Activated CD4-positive, alpha-beta T cell treated with anti-CD3 and anti-CD28 coated beads, Interleukin-2, amount 50 U/mL, for 24 hours (primary cell): ENCODE measurements at regions not wholly inside any gene's neighbourhood (a gene's known extent, or its start where the extent isn't known, plus 50 kb on each side); places are given as distances from the start of the nearest gene placed in this dataset.

ENCODE experiments used
- DNase-seq, 2 donors: peaks; one replicate each; pipeline ENCODE4 v3.0.0-alpha.2; 2020; ENCODE audit warnings: low read depth in 1 of 2, low spot score in 1 of 2

DNA sequence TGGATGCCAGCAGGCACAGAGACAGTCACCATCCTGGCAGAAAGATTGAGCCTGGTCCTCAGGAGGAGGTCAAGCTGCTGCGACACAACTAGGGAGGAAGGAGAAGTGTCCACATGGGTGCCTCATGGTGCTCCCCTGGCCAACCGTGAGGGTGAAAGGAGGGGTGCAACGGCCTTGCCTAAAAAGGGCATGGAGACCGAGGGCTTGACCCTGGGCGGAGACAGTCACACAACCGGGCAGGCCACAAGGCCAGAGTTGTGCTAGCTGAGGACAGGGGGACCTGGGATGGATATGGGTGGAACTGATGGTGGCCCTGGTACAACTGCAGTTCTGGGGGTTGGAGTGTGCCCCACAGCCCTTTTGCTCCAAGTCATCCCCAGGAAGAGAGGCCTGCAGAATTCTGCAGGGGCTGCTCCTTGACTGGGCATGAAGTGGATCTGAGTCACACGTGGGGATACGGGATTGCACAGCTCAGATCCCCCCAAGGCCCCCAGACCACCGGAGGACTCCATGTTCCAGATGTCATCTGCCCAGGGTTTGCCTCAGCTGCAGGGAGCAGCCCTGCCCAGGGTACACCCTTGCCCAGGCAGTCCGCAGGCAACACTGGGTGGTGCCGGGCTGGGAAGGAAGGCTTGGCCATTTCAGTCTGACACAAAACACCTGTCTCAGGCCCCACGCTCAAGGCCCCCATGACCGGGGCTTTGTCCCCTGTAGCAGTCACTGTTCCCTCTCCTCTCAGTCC lies 602.3 kb upstream of the MGMT start:
- DNase-seq = no peak

DNA sequence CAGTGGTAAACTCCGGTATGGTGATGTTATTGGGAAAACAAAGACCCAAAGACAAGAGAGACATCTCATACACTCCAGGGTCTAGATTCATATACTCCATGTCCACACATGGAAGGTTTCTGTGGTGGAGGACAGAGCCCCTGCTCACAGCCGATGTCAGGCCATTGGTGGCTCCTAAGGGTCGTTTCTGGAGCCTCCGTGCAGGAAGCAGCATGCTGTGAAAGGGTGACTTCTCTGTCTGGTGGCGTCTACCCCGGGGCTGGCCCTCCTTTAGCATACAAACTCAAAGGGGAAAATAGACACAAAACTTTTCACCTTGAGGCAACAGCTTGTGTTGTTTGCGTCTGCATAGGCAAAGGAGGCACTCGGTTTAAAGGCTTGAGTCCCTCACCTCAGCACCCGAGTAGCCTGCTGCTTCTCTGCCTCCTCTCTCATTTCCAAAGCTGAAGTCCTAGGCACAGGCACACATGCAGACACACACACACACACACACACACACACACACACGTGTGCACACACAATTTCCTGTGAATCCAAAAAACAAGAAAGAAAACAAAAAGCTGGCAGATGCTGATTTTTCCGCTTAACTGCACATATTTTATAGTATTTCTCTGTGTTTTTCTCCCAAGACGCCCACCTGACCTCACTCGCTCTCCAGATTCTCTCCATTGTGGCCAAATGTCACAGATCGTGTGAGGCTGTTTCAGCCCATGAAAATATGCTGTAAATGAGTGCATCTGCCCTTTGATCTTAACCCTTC lies 601.4 kb upstream of the MGMT start:
- no peak for DNase-seq

DNA sequence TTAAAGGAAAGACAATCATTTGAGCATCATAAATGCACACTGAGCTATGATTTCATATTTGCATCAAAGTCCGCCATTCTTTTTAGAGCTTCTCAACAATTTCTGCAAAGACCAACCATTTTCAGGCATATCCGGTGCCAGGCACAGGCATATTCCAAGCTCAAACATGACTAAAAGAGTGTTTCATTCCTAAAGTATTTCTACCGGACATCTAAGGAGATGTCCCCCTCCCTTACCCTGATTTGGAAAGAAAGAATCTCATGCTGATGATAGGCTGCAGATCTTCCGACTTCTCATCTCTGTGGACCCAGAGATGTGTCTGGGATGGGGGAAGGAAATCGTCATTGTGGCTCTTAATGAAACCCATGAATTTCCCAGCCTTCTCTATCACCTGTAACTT lies 600.5 kb upstream of the MGMT start:
- no peak for DNase-seq

- DNase-seq = no peak
These were observed 599.8 kb upstream of the MGMT start for GRCh38 chr10:128867210-128867609.

DNA sequence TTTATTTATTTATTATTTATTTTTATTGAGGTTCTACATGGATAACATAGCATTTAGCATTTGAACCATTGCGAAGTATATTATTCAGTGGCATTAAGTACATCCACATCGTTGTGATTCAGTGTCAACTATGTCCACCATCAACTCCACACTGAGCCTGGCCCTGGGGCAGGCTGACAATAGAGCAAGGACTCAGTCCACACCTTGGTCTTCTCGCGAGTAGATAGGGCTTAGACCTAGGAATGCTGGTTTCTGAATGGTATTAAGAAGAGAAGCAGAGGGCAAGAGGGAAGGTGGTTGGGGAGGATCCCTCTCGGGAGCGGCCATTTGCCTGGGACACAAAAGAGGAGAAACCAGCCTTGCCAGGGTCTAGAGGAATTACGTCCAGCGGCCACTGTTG lies 599.2 kb upstream of the MGMT start:
- no peak for DNase-seq

GRCh38 chr10:128868481-128868880 lies 598.6 kb upstream of the MGMT start:
- no peak for DNase-seq

- no peak for DNase-seq
These were observed 597.8 kb upstream of the MGMT start for GRCh38 chr10:128869101-128869749.

DNA sequence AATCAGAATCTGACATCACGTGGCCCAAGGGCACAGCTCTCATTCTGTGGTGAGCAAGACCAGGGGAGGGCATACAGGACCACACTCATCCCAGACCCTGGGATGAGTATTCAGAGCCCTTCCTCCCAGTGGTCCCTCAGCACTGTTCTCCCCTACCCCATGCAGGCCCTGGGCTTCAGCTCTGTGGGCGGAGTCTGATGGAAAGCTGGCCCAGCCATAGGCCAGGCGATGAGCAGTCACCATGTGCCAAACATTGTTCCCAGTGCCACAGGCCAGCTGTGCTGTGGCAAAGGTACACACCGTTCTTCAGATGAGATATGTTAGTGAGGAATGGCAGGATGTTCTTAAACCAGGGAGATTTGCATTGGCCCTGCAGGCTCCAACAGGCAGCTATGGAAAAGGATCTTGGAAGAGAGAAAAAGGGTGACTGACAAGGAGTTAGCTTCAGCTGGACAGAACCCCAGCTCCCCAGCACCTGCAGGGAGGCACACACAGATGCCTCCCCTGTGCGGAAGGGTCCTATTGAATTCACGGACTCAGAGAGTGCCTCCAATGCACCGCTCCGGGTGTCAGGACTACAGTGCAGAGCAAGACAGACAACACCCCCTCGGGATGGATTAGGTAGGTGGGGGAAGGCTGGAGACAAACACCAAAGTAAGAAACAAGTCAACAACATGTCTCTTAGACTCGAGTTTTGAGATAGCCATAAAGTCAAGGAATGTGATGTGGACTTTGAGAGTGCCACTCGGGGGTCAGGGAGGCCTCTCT lies 596.0 kb upstream of the MGMT start:
- DNase-seq = no peak

DNA sequence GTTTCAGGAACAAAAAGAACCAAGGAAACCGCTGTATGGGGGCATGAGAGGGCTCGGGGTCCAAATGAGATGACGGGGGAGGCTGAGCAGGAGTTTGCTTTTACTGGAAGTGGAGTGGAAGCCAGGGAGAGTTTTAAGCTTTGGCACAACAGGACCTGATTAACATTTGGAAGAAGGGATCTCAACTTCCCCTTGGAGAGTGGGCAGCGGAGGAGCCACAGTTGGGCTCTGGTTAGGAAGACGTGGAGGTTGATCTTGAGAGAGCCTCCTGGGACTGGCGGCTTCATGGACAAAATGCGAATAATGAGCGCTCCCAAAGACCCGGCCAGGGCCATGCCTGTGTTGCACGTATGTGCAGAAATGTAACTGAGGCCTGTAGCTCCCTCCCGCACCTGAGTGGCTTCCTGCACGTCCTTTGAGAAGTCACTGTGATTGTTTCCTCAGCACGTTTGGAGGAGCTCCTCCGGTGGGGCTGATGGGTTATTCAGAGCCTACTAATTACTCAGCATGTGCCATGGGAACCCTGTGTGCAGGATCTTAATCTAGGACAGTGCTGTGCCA lies 595.3 kb upstream of the MGMT start:
- DNase-seq = no peak

DNA sequence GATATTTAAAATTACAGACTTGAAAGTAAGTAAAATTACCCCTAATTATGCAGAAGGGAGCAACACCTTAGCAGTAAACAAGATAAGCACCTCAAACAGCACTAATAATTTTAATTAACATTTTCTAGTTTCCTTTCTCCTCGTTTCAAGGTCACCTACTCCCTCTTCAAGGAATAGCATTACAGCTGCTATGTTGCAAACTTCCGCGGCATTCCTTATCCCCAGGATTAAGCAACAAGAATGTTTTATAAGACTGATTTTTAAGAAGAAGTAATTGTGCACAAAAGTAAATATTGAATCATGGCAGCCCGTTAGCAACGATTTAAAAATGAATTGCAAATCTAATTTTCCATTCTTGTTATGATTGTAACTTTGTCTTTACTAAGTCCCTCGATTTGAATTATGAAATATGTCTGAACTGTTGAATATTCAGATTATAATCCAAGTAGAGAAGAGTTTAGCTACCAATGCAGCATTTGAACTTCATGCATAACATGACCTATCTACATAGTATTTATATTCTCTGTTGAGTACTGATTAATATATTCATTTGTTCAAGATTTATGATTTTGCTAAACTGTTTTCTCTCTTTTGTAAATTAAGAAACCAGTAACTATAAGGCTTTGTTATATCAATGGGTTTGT lies 593.5 kb upstream of the MGMT start:
- DNase-seq = no peak

GRCh38 chr10:128874331-128874730 lies 592.7 kb upstream of the MGMT start:
- DNase-seq = no peak

DNA sequence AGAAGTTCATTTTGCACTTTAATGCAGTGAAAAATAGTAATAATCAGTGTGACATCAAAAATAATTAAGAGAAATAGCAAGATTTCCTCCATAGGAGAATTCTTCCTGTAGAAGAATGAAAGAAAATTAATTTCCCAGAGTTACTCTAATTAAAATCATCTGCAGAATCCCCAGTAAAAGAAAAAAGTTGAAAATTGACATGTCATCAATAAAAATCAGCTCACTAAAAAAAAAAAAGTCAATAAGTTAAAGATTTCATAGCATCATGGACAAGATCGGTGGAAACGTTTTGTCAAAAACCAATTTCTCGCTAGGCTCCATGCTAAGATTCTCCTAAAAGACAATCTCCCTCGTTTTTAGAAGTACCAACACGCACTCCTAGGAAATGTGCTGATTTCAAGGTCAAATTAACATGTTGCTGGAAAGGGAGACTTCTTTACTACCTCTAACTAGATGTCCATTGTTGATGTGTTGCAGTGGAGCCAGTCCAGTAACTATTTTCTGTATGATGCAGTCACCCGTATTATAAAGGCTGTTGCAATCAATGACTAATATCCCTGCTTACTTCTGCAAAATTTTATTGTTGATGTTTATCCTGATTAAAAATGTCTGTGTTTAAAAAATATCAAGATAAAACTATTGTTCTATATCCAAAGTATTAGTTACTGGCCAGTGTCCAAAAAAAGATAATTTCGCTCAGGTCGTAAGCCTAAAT lies 591.9 kb upstream of the MGMT start:
- DNase-seq = no peak

DNA sequence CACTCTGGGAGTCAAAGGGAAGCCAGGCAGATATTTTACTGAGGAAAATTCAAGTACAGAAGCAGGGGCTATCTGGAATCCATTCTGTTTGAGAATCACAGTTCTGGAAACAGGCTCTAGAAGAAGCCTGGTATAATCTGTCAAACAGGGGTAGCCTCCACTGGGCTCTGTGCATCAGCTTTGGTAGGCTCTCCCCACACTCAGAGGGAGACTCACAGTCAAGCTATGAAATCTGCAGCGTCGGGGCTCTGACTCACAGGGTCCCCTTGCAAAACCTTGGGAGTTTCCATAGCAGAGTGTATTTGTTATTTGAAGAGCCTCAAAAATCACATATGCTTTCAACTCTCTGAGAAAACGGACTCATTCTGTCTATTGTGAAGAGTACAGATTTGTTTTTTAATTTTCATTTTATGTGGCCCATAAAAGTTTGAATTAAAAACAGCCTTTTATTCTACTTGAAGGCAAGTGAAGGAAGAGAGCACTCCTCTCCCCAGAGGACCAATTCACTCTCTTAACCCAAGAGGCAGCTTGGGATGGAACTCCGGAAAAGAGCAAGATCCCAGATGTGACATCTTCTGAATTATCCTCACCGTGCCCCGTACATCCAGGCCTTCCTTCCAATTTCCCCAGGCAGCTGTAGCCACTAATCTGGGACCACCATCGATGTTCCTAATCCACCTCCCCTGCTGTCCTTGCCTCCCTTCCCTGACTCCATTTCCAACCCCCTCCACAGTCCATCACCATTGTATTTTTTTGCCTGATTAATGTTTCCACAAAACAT lies 590.9 kb upstream of the MGMT start:
- DNase-seq = no peak

DNA sequence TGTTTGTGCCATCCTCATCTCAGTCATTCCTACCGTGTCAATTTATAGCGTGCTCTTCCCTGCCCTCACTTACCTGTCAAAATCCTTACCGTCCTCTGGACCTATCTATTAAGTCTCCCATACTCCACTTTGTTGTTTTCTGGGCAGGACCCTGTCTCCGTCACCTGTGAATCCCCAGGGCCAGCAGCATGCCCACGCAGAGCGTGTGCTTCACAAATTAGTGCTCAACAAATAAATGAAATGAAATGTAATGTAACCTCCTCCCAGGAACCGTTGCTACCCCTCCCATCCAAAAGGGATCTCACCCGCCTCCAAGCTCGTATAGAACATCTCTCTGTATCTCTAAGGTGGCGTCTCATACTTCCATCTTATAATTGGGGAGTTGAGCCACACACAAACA lies 589.9 kb upstream of the MGMT start:
- no peak for DNase-seq

- DNase-seq = no peak
These were observed 589.1 kb upstream of the MGMT start for GRCh38 chr10:128877936-128878335.

GRCh38 chr10:128879030-128879429 lies 588.0 kb upstream of the MGMT start:
- DNase-seq = no peak

- no peak for DNase-seq
These were observed 587.5 kb upstream of the MGMT start for GRCh38 chr10:128879441-128880140.

- DNase-seq = no peak
These were observed 586.8 kb upstream of the MGMT start for GRCh38 chr10:128880159-128880725.
